ENCODE measurements at regions not wholly inside any gene's neighbourhood (a gene's known extent, or its start where the extent isn't known, plus 50 kb on each side); places are given as distances from the start of the nearest gene placed in this dataset.

DNA sequence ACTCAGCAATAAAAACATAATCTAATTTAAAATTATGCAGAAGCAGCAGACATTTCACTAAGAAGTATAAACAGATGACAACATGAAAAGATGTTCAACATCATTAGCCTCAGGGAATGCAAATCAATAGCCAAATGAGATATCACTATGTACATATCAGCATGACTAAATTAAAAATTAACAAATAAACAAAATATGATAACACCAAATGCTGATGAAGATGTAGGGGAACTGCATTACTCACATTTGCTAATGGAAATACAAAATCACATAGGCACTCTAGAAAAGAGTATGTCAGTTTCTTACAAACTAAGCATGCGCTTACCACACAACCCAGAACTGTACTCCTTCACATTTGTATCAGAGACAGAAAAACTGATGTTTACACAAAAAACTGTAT, 487.2 kb upstream of the REG3G start:
- H3K4me1 ChIP-seq: no peaks in the 10 kb centered on the region
- H3K36me3 ChIP-seq: no peaks in the 10 kb centered on the region
- DNase-seq (ENCODE audit: extremely low spot score in 2 of 2): no peak
- peaks cover 9% of the 10 kb centered on the region for H3K9me3 ChIP-seq
- no peaks in the 10 kb centered on the region for H3K27me3 ChIP-seq
- H3K4me3 ChIP-seq: no peak overlapping the region
- no peak for TF ChIP-seq POLR2A (IDR thresholded peaks at IDR 0.05)
- no peak overlapping the region for H3K27ac ChIP-seq
- intact Hi-C loops (cut with DNase I): no loop called here

DNA sequence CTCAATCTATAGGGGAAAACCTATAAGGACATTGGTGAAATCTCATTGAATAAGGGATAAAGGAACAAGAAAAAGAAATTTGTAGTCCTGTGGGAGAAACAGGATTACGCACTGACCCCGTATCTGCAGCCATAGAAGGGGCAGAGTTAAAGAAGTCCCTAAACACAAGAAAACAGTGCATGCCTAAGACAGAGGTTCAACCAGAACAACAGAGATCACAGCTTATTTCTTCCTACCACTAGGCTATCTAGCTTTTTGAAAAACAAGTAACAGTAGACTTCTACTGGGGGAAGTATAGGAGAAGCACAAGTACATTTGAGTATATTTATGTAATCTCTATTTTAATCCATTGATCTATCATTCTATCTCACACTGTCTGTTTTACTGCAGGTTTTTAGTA, 485.2 kb upstream of the REG3G start:
- DNase-seq (ENCODE audit: extremely low spot score in 2 of 2): no peak
- Histone ChIP-seq H3K27me3 (no peaks in the 10 kb centered on the region), H3K9me3 (peaks cover 9% of the 10 kb centered on the region), H3K4me1 (no peaks in the 10 kb centered on the region), H3K27ac (no peak overlapping the region), H3K4me3 (no peak overlapping the region), H3K36me3 (no peaks in the 10 kb centered on the region)
- intact Hi-C loops (cut with DNase I): no loop called here
- TF ChIP-seq POLR2AphosphoS5 (IDR thresholded peaks at IDR 0.05; ENCODE audit: insufficient read depth in 1 of 2, low read depth in 1 of 2): no peak
- TF ChIP-seq, protein P1, sequence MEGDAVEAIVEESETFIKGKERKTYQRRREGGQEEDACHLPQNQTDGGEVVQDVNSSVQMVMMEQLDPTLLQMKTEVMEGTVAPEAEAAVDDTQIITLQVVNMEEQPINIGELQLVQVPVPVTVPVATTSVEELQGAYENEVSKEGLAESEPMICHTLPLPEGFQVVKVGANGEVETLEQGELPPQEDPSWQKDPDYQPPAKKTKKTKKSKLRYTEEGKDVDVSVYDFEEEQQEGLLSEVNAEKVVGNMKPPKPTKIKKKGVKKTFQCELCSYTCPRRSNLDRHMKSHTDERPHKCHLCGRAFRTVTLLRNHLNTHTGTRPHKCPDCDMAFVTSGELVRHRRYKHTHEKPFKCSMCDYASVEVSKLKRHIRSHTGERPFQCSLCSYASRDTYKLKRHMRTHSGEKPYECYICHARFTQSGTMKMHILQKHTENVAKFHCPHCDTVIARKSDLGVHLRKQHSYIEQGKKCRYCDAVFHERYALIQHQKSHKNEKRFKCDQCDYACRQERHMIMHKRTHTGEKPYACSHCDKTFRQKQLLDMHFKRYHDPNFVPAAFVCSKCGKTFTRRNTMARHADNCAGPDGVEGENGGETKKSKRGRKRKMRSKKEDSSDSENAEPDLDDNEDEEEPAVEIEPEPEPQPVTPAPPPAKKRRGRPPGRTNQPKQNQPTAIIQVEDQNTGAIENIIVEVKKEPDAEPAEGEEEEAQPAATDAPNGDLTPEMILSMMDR (IDR thresholded peaks at IDR 0.05): no peak
- no peak for TF ChIP-seq POLR2A (IDR thresholded peaks at IDR 0.05)

DNA sequence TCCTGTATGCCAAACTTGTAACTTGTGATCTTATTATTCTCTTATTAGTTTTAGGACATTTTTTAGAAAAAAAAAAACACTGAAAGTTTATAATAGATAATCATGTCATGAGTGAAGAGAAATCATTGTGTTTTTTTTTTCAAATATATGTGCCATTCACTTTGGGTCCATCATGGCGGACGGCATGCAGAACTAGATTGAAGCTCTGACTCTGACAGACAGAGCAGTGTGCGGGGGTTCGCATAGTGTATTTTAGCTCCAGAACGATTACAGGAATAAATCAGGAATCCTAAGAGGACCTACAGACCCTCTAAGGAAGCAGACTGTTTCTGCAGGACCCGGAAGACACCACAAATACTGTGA, 484.4 kb upstream of the REG3G start:
- H3K27me3 ChIP-seq: no peaks in the 10 kb centered on the region
- H3K9me3 ChIP-seq: peaks cover 9% of the 10 kb centered on the region
- no peak for DNase-seq (ENCODE audit: extremely low spot score in 2 of 2)
- H3K36me3 ChIP-seq: no peaks in the 10 kb centered on the region
- no peak overlapping the region for H3K4me3 ChIP-seq
- intact Hi-C loops (cut with DNase I): no loop called here
- H3K27ac ChIP-seq: no peak overlapping the region
- TF ChIP-seq, protein P1 (IDR thresholded peaks at IDR 0.05): no peak
- TF ChIP-seq POLR2AphosphoS5 (IDR thresholded peaks at IDR 0.05; ENCODE audit: insufficient read depth in 1 of 2, low read depth in 1 of 2): no peak
- TF ChIP-seq POLR2A (IDR thresholded peaks at IDR 0.05): no peak
- H3K4me1 ChIP-seq: no peaks in the 10 kb centered on the region

DNA sequence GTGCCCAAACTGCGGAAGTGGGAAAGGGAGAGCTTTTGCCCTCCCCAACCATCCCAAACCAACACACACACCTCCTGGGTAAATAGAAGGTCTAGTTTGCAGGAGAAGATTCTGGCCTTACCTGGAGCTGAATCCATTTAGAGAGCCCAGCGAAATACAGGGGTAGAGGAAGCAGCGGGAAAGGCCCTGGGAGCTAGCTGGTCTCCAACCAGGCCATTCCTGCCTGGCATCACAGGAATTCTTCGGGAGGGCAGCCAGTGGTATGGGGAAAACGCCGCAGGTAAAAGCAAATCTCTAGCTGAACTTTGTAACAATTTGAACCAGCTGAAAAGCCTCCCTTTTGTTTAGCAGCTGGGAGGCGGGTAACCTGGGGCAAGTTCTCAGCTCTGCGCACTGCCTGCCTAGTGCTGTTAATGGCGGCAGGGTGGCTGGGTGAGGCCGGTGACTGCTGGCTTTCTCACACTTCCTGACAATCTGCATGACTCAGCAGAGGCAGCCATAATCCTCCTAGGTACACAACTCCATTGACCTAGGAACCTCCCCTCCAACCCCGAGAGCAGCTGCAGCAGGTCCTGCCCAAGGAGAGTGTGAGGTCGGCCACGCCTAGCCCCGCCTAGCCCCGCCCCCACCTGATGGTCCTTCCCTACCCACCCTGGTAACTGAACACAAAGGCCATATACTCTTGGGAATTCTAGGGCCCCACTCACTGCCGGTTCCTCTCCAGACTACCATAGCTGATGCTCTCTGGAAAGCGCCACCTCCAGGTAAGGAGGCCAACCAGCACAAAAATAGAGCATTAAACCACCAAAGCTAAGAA, 483.8 kb upstream of the REG3G start:
- Histone ChIP-seq H3K36me3 (no peaks in the 10 kb centered on the region), H3K27me3 (no peaks in the 10 kb centered on the region), H3K27ac (no peak overlapping the region), H3K4me3 (no peak overlapping the region), H3K4me1 (no peaks in the 10 kb centered on the region), H3K9me3 (peaks cover 9% of the 10 kb centered on the region)
- no peak for DNase-seq (ENCODE audit: extremely low spot score in 2 of 2)
- TF ChIP-seq POLR2AphosphoS5 (IDR thresholded peaks at IDR 0.05; ENCODE audit: insufficient read depth in 1 of 2, low read depth in 1 of 2) (no peak), POLR2A (IDR thresholded peaks at IDR 0.05) (no peak)
- TF ChIP-seq, protein P1 (IDR thresholded peaks at IDR 0.05): no peak
- intact Hi-C loops (cut with DNase I): no loop called here

DNA sequence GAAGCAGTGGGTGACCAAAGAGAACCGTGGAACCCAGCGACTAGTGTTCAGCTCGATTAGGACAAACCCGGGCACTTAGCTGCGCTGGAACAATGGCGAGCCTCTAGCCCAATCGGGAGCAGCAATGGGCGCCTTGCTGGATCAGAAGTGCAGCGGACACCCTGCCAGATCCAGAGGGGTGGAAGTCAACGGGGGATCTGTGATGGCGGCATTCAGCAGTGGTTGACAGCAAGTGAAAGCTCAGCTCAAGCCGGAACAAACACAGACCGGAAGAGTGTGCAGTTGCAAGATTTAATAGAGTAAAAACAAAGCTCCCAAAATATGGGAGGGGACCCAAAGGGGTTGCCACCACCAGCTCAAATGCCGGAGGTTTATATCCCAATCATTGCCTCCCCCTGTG, 478.7 kb upstream of the REG3G start:
- Histone ChIP-seq H3K4me3 (no peak overlapping the region), H3K4me1 (no peaks in the 10 kb centered on the region), H3K27me3 (no peaks in the 10 kb centered on the region), H3K36me3 (no peaks in the 10 kb centered on the region), H3K27ac (no peak overlapping the region), H3K9me3 (peaks cover 4% of the 10 kb centered on the region)
- intact Hi-C loops (cut with DNase I): no loop called here
- no peak for DNase-seq (ENCODE audit: extremely low spot score in 2 of 2)
- TF ChIP-seq, protein P1 (IDR thresholded peaks at IDR 0.05): no peak
- no peak for TF ChIP-seq POLR2AphosphoS5 (IDR thresholded peaks at IDR 0.05; ENCODE audit: insufficient read depth in 1 of 2, low read depth in 1 of 2)
- no peak for TF ChIP-seq POLR2A (IDR thresholded peaks at IDR 0.05)

Data from vagina (tissue), 2 donors.